Epithelial cell of esophagus (primary cell): ENCODE measurements at regions not wholly inside any gene's neighbourhood (a gene's known extent, or its start where the extent isn't known, plus 50 kb on each side); places are given as distances from the start of the nearest gene placed in this dataset.
A peak's percentile ranks its signal among the peaks of the same experiment; 100 is the strongest.

ENCODE experiments used
- DNase-seq: peaks from one replicate; pipeline ENCODE4 v3.0.0; 2010; ENCODE audit warnings: low read depth
- H3K4me3 ChIP-seq: 2 replicates; pipeline ENCODE4 v1.5.1; 2011; ENCODE audit warnings: mild to moderate bottlenecking, low read length, control low read depth
- CTCF ChIP-seq: IDR thresholded peaks from 2 replicates; pipeline ENCODE4 v1.5.1; 2011; ENCODE audit warnings: low read depth, mild to moderate bottlenecking, low read length, control low read depth, inconsistent platforms; ENCODE audit not compliant: insufficient read depth; ENCODE audit errors: missing control alignments

GRCh38 chr3:76206346-76206745 is 421.0 kb upstream of the ZNF717 start:
- no peak overlapping the region for H3K4me3 ChIP-seq
- TF ChIP-seq CTCF = no peak
- DNase-seq = no peak

GRCh38 chr3:76212679-76213078 is 427.3 kb upstream of the ZNF717 start:
- DNase-seq = no peak
- TF ChIP-seq CTCF = no peak

GRCh38 chr3:76222201-76222600 is 436.9 kb upstream of the ZNF717 start:
- no peak for DNase-seq
- H3K4me3 ChIP-seq = no peak overlapping the region
- no peak for TF ChIP-seq CTCF

More at GRCh38 chr3:76212679-76213078, 427.3 kb upstream of the ZNF717 start:
- H3K4me3 ChIP-seq = no peak overlapping the region

GRCh38 chr3:76231258-76231657 is 445.9 kb upstream of the ZNF717 start:
- H3K4me3 ChIP-seq = no peak overlapping the region
- no peak for DNase-seq
- no peak for TF ChIP-seq CTCF

GRCh38 chr3:76242886-76243753 is 457.8 kb upstream of the ZNF717 start:
- TF ChIP-seq CTCF = no peak
- no peak overlapping the region for H3K4me3 ChIP-seq
- DNase-seq = no peak

- TF ChIP-seq CTCF = no peak
- no peak overlapping the region for H3K4me3 ChIP-seq
- peak; percentile 1 for DNase-seq
These were observed 459.7 kb upstream of the ZNF717 start for GRCh38 chr3:76245073-76245472.

GRCh38 chr3:76245622-76246021 is 460.3 kb upstream of the ZNF717 start:
- DNase-seq = no peak
- TF ChIP-seq CTCF = no peak
- no peak overlapping the region for H3K4me3 ChIP-seq
